Panc1 (cell line): ENCODE measurements at regions not wholly inside any gene's neighbourhood (a gene's known extent, or its start where the extent isn't known, plus 50 kb on each side); places are given as distances from the start of the nearest gene placed in this dataset.

Source experiments
- ATAC-seq: fragments of 200-7000 bp; cut with Tn5 transposase; 2 replicates; pipeline ENCODE4 v1.9.1; 2020; ENCODE audit warnings: mild to moderate bottlenecking, moderate library complexity
- BruUV-seq: library from RNA; stranded (reverse); fragments of 400-500 nt; replicated peaks from 2 replicates; lab custom pipeline; 2021; lab: Mats Ljungman, UMichigan
- CTCF ChIA-PET: fragments of 300-600 bp; sonication (Branson Sonifier 250); formaldehyde crosslinking; loops from one replicate; lab custom pipeline; 2022; ENCODE audit warnings: antibody characterized with exemption; lab: Charles Lee
- POLR2A ChIA-PET: fragments of 300-600 bp; sonication (Branson Sonifier 250); formaldehyde crosslinking; loops from one replicate; lab custom pipeline; 2022; ENCODE audit warnings: antibody characterized with exemption; lab: Charles Lee
- DNase-seq: peaks from one replicate; pipeline ENCODE4 v3.0.0-alpha.2; 2010; ENCODE audit warnings: low read depth, low spot score
- H3K27ac ChIP-seq: 2 replicates; pipeline ENCODE4 v1.5.1; 2011; ENCODE audit warnings: mild to moderate bottlenecking, low read length, inconsistent platforms
- H3K27me3 ChIP-seq: fragments of 200-500 bp; sonication (Bioruptor generic); 2 replicates; pipeline ENCODE4 v1.6.0; 2014; ENCODE audit warnings: low read length, inconsistent platforms; ENCODE audit not compliant: control insufficient read depth, insufficient read depth
- H3K36me3 ChIP-seq: fragments of 200-500 bp; sonication (Bioruptor generic); 2 replicates; pipeline ENCODE4 v1.5.1; 2014; ENCODE audit warnings: inconsistent platforms, mild to moderate bottlenecking, low read length, moderate library complexity; ENCODE audit not compliant: control insufficient read depth, insufficient read depth
- H3K4me1 ChIP-seq: 2 replicates; pipeline ENCODE4 v1.5.1; 2011; ENCODE audit warnings: inconsistent platforms, mild to moderate bottlenecking, low read length, moderate library complexity; ENCODE audit not compliant: control insufficient read depth, insufficient read depth
- H3K4me3 ChIP-seq, 2 experiments: 2 replicates each; pipeline ENCODE4 v1.5.1; 2011 to 2012; ENCODE audit warnings: low read depth in 2 of 2, low read length in 2 of 2, mild to moderate bottlenecking in 2 of 2, inconsistent platforms in 1 of 2, moderate library complexity in 1 of 2
- H3K9me3 ChIP-seq: fragments of 200-500 bp; sonication (Bioruptor generic); 2 replicates; pipeline ENCODE4 v1.5.1; 2014; ENCODE audit warnings: low read depth, mild to moderate bottlenecking, inconsistent platforms, low read length, moderate library complexity; ENCODE audit not compliant: control insufficient read depth, insufficient read depth
- CTCF ChIP-seq: fragments of 450-650 bp; IDR thresholded peaks from 2 replicates; pipeline ENCODE4 v1.5.1; 2017; ENCODE audit warnings: mild to moderate bottlenecking
- POLR2AphosphoS5 ChIP-seq: IDR thresholded peaks from 2 replicates; pipeline ENCODE4 v1.6.1; 2012; ENCODE audit warnings: mild to moderate bottlenecking, low read depth, low read length, moderate library complexity
- REST ChIP-seq, 2 experiments: IDR thresholded peaks; 2 replicates each; pipeline ENCODE4 v1.6.1; 2011 to 2012; ENCODE audit warnings: low read depth in 2 of 2, control low read depth in 1 of 2, low read length in 1 of 2, mild to moderate bottlenecking in 1 of 2, moderate library complexity in 1 of 2; ENCODE audit not compliant: insufficient read depth in 1 of 2
- SIN3A ChIP-seq: IDR thresholded peaks from 2 replicates; pipeline ENCODE4 v1.6.1; 2012; ENCODE audit warnings: low read depth, mild to moderate bottlenecking, low read length, moderate library complexity, borderline replicate concordance; ENCODE audit not compliant: insufficient read depth
- TCF7L2 ChIP-seq: IDR thresholded peaks from 2 replicates; pipeline ENCODE4 v1.6.1; 2011; ENCODE audit warnings: mild to moderate bottlenecking, low read depth, low read length, inconsistent platforms
- in situ Hi-C: cut with HindIII; loops from 2 replicates; pipeline ENCODE4 v1.10.0; 2016; ENCODE audit warnings: low sequenced_read_pairs, low pct_unique_long_range_greater_than_20kb
- intact Hi-C: fragments of 100-400 bp; cut with micrococcal nuclease; formaldehyde crosslinking; loops from one replicate; pipeline ENCODE4 v1.10.0; 2022; ENCODE audit not compliant: unreplicated experiment

- POLR2A ChIA-PET = no interaction called here
Measured at GRCh38 chr13:58767566-58767965, 1136.0 kb downstream of the PCDH17 start.

GRCh38 chr13:58773280-58773859 lies 1141.8 kb downstream of the PCDH17 start:
- Histone ChIP-seq H3K4me3 (no peak overlapping the region), H3K27ac (no peak overlapping the region), H3K27me3 (no peaks in the 10 kb centered on the region), H3K36me3 (no peaks in the 10 kb centered on the region), H3K4me1 (no peaks in the 10 kb centered on the region), H3K9me3 (no peaks in the 10 kb centered on the region)
- DNase-seq (no peak), ATAC-seq (no peak)
- in situ Hi-C loops = no loop called here
- ChIA-PET POLR2A (no interaction called here), CTCF (no interaction called here)
- BruUV-seq = no TSS peak
- no peak for TF ChIP-seq SIN3A
- TF ChIP-seq CTCF = no peak
- no peak for TF ChIP-seq TCF7L2
- TF ChIP-seq POLR2AphosphoS5 = no peak
- intact Hi-C loops = no loop called here

More at GRCh38 chr13:58767566-58767965, 1136.0 kb downstream of the PCDH17 start:
- CTCF ChIA-PET = no interaction called here
- Histone ChIP-seq H3K27ac (no peak overlapping the region), H3K4me3 (no peak overlapping the region), H3K36me3 (no peaks in the 10 kb centered on the region), H3K27me3 (no peaks in the 10 kb centered on the region), H3K9me3 (no peaks in the 10 kb centered on the region), H3K4me1 (no peaks in the 10 kb centered on the region)
- no TSS peak for BruUV-seq
- ATAC-seq (no peak), DNase-seq (no peak)
- intact Hi-C loops (no loop called here), in situ Hi-C loops (no loop called here)
- TF ChIP-seq SIN3A = no peak
- no peak for TF ChIP-seq CTCF
- TF ChIP-seq POLR2AphosphoS5 = no peak

GRCh38 chr13:58782736-58783135 lies 1151.2 kb downstream of the PCDH17 start:
- CTCF ChIA-PET = no interaction called here
- Histone ChIP-seq H3K9me3 (no peaks in the 10 kb centered on the region), H3K27me3 (no peaks in the 10 kb centered on the region), H3K27ac (no peak overlapping the region), H3K36me3 (no peaks in the 10 kb centered on the region), H3K4me1 (no peaks in the 10 kb centered on the region), H3K4me3 (no peak overlapping the region)
- TF ChIP-seq CTCF = no peak
- TF ChIP-seq REST (IDR thresholded peaks at IDR 0.05; ENCODE audit: insufficient read depth in 1 of 2, low read depth in 2 of 2, low read length in 1 of 2) = no peak
- BruUV-seq = no TSS peak
- intact Hi-C loops (no loop called here), in situ Hi-C loops (no loop called here)
- ATAC-seq (no peak), DNase-seq (no peak)
- POLR2A ChIA-PET = no interaction called here
